ENCODE measurements at regions not wholly inside any gene's neighbourhood (a gene's known extent, or its start where the extent isn't known, plus 50 kb on each side); places are given as distances from the start of the nearest gene placed in this dataset.

GRCh38 chr1:98331718-98332311 lies 329.7 kb upstream of the SNX7 start:
- no peak for DNase-seq (ENCODE audit: low read depth)
- no peak overlapping the region for H3K4me3 ChIP-seq (ENCODE audit: control insufficient read depth, low read depth, low read length)
- no peak for TF ChIP-seq CTCF (IDR thresholded peaks at IDR 0.05; ENCODE audit: control insufficient read depth, insufficient read depth, low read depth, low read length, missing control alignments)

GRCh38 chr1:98331243-98331642 lies 330.3 kb upstream of the SNX7 start:
- DNase-seq (ENCODE audit: low read depth), result no peak
- TF ChIP-seq CTCF (IDR thresholded peaks at IDR 0.05; ENCODE audit: control insufficient read depth, insufficient read depth, low read depth, low read length, missing control alignments), result no peak
- no peak overlapping the region for H3K4me3 ChIP-seq (ENCODE audit: control insufficient read depth, low read depth, low read length)

- no peak for DNase-seq (ENCODE audit: low read depth)
- H3K4me3 ChIP-seq (ENCODE audit: control insufficient read depth, low read depth, low read length), result no peak overlapping the region
- no peak for TF ChIP-seq CTCF (IDR thresholded peaks at IDR 0.05; ENCODE audit: control insufficient read depth, insufficient read depth, low read depth, low read length, missing control alignments)
These were observed 331.3 kb upstream of the SNX7 start for GRCh38 chr1:98330224-98330623.

- TF ChIP-seq CTCF (IDR thresholded peaks at IDR 0.05; ENCODE audit: control insufficient read depth, insufficient read depth, low read depth, low read length, missing control alignments), result no peak
- H3K4me3 ChIP-seq (ENCODE audit: control insufficient read depth, low read depth, low read length), result no peak overlapping the region
- DNase-seq (ENCODE audit: low read depth), result no peak
These were observed 332.7 kb upstream of the SNX7 start for GRCh38 chr1:98328855-98329254.

GRCh38 chr1:98327220-98327861 lies 334.2 kb upstream of the SNX7 start:
- peak; percentile 61 for DNase-seq (ENCODE audit: low read depth)
- no peak for TF ChIP-seq CTCF (IDR thresholded peaks at IDR 0.05; ENCODE audit: control insufficient read depth, insufficient read depth, low read depth, low read length, missing control alignments)
- no peak overlapping the region for H3K4me3 ChIP-seq (ENCODE audit: control insufficient read depth, low read depth, low read length)

GRCh38 chr1:98325646-98326440 lies 335.7 kb upstream of the SNX7 start:
- no peak overlapping the region for H3K4me3 ChIP-seq (ENCODE audit: control insufficient read depth, low read depth, low read length)
- no peak for TF ChIP-seq CTCF (IDR thresholded peaks at IDR 0.05; ENCODE audit: control insufficient read depth, insufficient read depth, low read depth, low read length, missing control alignments)
- DNase-seq (ENCODE audit: low read depth), result peak; percentile 77
